ENCODE measurements at regions not wholly inside any gene's neighbourhood (a gene's known extent, or its start where the extent isn't known, plus 50 kb on each side); places are given as distances from the start of the nearest gene placed in this dataset.

- TF ChIP-seq, protein P1, sequence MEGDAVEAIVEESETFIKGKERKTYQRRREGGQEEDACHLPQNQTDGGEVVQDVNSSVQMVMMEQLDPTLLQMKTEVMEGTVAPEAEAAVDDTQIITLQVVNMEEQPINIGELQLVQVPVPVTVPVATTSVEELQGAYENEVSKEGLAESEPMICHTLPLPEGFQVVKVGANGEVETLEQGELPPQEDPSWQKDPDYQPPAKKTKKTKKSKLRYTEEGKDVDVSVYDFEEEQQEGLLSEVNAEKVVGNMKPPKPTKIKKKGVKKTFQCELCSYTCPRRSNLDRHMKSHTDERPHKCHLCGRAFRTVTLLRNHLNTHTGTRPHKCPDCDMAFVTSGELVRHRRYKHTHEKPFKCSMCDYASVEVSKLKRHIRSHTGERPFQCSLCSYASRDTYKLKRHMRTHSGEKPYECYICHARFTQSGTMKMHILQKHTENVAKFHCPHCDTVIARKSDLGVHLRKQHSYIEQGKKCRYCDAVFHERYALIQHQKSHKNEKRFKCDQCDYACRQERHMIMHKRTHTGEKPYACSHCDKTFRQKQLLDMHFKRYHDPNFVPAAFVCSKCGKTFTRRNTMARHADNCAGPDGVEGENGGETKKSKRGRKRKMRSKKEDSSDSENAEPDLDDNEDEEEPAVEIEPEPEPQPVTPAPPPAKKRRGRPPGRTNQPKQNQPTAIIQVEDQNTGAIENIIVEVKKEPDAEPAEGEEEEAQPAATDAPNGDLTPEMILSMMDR (conservative IDR thresholded peaks at IDR 0.05), result no peak
- no peak for TF ChIP-seq EZH2 (IDR thresholded peaks at IDR 0.05; ENCODE audit: low read depth)
Measured at GRCh38 chr6:82298012-82298411, 50.5 kb upstream of the IBTK start.
